Natural killer cell (primary cell): ENCODE measurements at regions not wholly inside any gene's neighbourhood (a gene's known extent, or its start where the extent isn't known, plus 50 kb on each side); places are given as distances from the start of the nearest gene placed in this dataset.
A peak's percentile ranks its signal among the peaks of the same experiment; 100 is the strongest.
"Not testable (repeated sequence)": the region's sequence is repeated elsewhere in the genome, so short reads cannot be mapped to it uniquely, and the experiment has no call there.

ENCODE experiments used
- ATAC-seq, 3 donors: fragments of 150-1000 bp in 2 of 3; fragments of 200-7000 bp in 1 of 3; cut with Tn5 transposase; 1 replicate in 1 of 3; 2 replicates in 2 of 3; pipeline ENCODE4 v1.10.0; 2021; ENCODE audit warnings: mild to moderate bottlenecking in 2 of 3, moderate library complexity in 2 of 3
- DNase-seq, 2 donors: peaks; one replicate each; pipeline versions ENCODE4 v3.0.0 to v3.0.0-alpha.2; 2013 to 2021; ENCODE audit warnings: mixed read lengths in 1 of 2
- H3K27ac ChIP-seq: one replicate; pipeline ENCODE4 v1.5.1; 2013; ENCODE audit warnings: mild to moderate bottlenecking, low read length
- H3K27me3 ChIP-seq: one replicate; pipeline ENCODE4 v1.6.1; 2013; ENCODE audit warnings: low read length; ENCODE audit not compliant: control insufficient read depth, insufficient read depth
- H3K36me3 ChIP-seq: one replicate; pipeline ENCODE4 v1.6.1; 2013; ENCODE audit warnings: low read length; ENCODE audit not compliant: control insufficient read depth, insufficient read depth
- H3K4me1 ChIP-seq: one replicate; pipeline ENCODE4 v1.6.1; 2013; ENCODE audit warnings: low read length; ENCODE audit not compliant: control insufficient read depth, insufficient read depth
- H3K4me3 ChIP-seq: one replicate; pipeline ENCODE4 v1.5.1; 2013; ENCODE audit warnings: low read length
- H3K9me3 ChIP-seq: one replicate; pipeline ENCODE4 v1.6.1; 2013; ENCODE audit warnings: low read length; ENCODE audit not compliant: control insufficient read depth, insufficient read depth
- H3K27ac Mint-ChIP-seq, 2 donors: one replicate each; pipeline ENCODE4 v1.8.0; 2022; ENCODE audit warnings: mild to moderate bottlenecking in 2 of 2, mixed read lengths in 2 of 2, moderate library complexity in 1 of 2
- H3K27me3 Mint-ChIP-seq, 2 donors: one replicate each; pipeline ENCODE4 v1.8.0; 2022; ENCODE audit warnings: low read depth in 2 of 2, mixed read lengths in 2 of 2
- H3K36me3 Mint-ChIP-seq: one replicate; pipeline ENCODE4 v1.8.0; 2022; ENCODE audit warnings: mixed read lengths
- H3K4me1 Mint-ChIP-seq, 2 donors: one replicate each; pipeline ENCODE4 v1.8.0; 2022; ENCODE audit warnings: mixed read lengths in 2 of 2
- H3K4me3 Mint-ChIP-seq: one replicate; pipeline ENCODE4 v1.8.0; 2022; ENCODE audit warnings: mild to moderate bottlenecking, moderate library complexity, mixed read lengths
- H3K9me3 Mint-ChIP-seq, 2 donors: one replicate each; pipeline ENCODE4 v1.8.0; 2022; ENCODE audit warnings: mixed read lengths in 2 of 2
- WGBS: methylation state at CpG from one replicate; pipeline ENCODE4 v1.1.7; 2013; ENCODE audit warnings: missing lambda C conversion rate; ENCODE audit not compliant: insufficient coverage; 5-methylcytosine and 5-hydroxymethylcytosine counted together
- intact Hi-C: fragments of 100-400 bp; cut with micrococcal nuclease; formaldehyde crosslinking; loops from one replicate; pipeline ENCODE4 v1.14.2; 2022
- TF ChIP-seq, protein P1 (sequence below): fragments of 200-600 bp; IDR thresholded peaks from one replicate; pipeline ENCODE4 v1.8.0; 2022; ENCODE audit warnings: antibody characterized with exemption

GRCh38 chrX:63530654-63531053 is 179.5 kb upstream of the SPIN4 start:
- Mint-ChIP-seq H3K27me3 (no peaks in the 10 kb centered on the region), H3K36me3 (no peaks in the 10 kb centered on the region), H3K9me3 (peaks cover 2 to 6% of the 10 kb centered on the region in 2 donors), H3K4me1 (peaks cover 60 to 66% of the 10 kb centered on the region in 2 donors), H3K4me3 (no peak overlapping the region), H3K27ac (peak overlapping the region; percentile 63 to 72)
- Histone ChIP-seq H3K4me3 (no peak overlapping the region), H3K36me3 (no peaks in the 10 kb centered on the region), H3K4me1 (peaks cover 21% of the 10 kb centered on the region), H3K27ac (no peak overlapping the region), H3K9me3 (peaks cover 3% of the 10 kb centered on the region), H3K27me3 (no peaks in the 10 kb centered on the region)
- intact Hi-C loops = no loop called here
- TF ChIP-seq, protein P1, sequence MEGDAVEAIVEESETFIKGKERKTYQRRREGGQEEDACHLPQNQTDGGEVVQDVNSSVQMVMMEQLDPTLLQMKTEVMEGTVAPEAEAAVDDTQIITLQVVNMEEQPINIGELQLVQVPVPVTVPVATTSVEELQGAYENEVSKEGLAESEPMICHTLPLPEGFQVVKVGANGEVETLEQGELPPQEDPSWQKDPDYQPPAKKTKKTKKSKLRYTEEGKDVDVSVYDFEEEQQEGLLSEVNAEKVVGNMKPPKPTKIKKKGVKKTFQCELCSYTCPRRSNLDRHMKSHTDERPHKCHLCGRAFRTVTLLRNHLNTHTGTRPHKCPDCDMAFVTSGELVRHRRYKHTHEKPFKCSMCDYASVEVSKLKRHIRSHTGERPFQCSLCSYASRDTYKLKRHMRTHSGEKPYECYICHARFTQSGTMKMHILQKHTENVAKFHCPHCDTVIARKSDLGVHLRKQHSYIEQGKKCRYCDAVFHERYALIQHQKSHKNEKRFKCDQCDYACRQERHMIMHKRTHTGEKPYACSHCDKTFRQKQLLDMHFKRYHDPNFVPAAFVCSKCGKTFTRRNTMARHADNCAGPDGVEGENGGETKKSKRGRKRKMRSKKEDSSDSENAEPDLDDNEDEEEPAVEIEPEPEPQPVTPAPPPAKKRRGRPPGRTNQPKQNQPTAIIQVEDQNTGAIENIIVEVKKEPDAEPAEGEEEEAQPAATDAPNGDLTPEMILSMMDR = no peak
- no peak for ATAC-seq
- no peak for DNase-seq
- 100% methylated on average over 1 of the region's 1 CpG for WGBS

DNA sequence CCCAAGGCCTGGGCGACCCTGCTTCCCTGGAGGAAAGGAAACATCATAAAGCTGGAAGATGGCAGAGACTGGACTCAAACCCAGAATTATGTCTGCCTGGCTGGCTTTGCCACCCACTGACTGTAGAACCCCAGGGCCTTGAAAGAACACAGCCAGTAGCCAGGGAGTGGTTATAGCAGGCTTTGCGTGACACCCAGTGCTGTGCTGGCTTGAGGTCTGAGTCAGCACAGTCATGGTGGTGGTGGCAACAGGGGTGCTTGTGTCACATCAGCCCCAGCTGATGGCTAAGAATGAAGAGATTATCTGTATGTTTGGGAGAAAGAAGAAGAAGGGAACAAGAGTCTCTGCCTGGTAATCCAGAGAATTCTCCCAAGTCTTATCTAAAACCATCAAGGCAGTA is 178.8 kb upstream of the SPIN4 start:
- H3K4me1 ChIP-seq = peaks cover 21% of the 10 kb centered on the region
- Mint-ChIP-seq H3K9me3 (peaks cover 2 to 6% of the 10 kb centered on the region in 2 donors), H3K4me1 (peaks cover 58 to 64% of the 10 kb centered on the region in 2 donors), H3K36me3 (no peaks in the 10 kb centered on the region), H3K27me3 (no peaks in the 10 kb centered on the region), H3K27ac (peak overlapping the region; percentile 63 to 72), H3K4me3 (no peak overlapping the region)
- 94% methylated on average over 2 of the region's 2 CpGs for WGBS
- H3K27me3 ChIP-seq = no peaks in the 10 kb centered on the region
- peaks cover 3% of the 10 kb centered on the region for H3K9me3 ChIP-seq
- H3K36me3 ChIP-seq = no peaks in the 10 kb centered on the region
- H3K4me3 ChIP-seq = no peak overlapping the region
- intact Hi-C loops = loop anchor here (5.0 kb wide), 1 partner anchor 217 kb away; no protein-coding TSS in a partner anchor
- no peak overlapping the region for H3K27ac ChIP-seq
- ATAC-seq (peak in 2 of 3 donors; percentile 23 to 39), DNase-seq (no peak)
- TF ChIP-seq, protein P1 = no peak

GRCh38 chrX:63526863-63527262 is 175.7 kb upstream of the SPIN4 start:
- Mint-ChIP-seq H3K27ac (peak overlapping the region; percentile 74 to 86), H3K27me3 (no peaks in the 10 kb centered on the region), H3K9me3 (peaks cover 2 to 4% of the 10 kb centered on the region in 2 donors), H3K36me3 (no peaks in the 10 kb centered on the region), H3K4me1 (peaks cover 45 to 57% of the 10 kb centered on the region in 2 donors), H3K4me3 (peak overlapping the region; percentile 72)
- DNase-seq (peak in 1 of 2 donors; percentile 21), ATAC-seq (peak; percentile 54 to 74 (median 65))
- Histone ChIP-seq H3K27ac (peak overlapping the region; percentile 60), H3K4me3 (no peak overlapping the region), H3K9me3 (peaks cover 3% of the 10 kb centered on the region), H3K36me3 (no peaks in the 10 kb centered on the region), H3K4me1 (peaks cover 21% of the 10 kb centered on the region), H3K27me3 (no peaks in the 10 kb centered on the region)
- intact Hi-C loops = loop anchor here (5.0 kb wide), 1 partner anchor 220 kb away; no protein-coding TSS in a partner anchor
- WGBS = 38% methylated on average over 1 of the region's 1 CpG
- TF ChIP-seq, protein P1 = no peak

- WGBS = 39% methylated on average over 2 of the region's 3 CpGs
- TF ChIP-seq, protein P1 = no peak
- H3K27ac Mint-ChIP-seq = peak overlapping the region; percentile 74 to 86
- Histone ChIP-seq H3K4me1 (peaks cover 21% of the 10 kb centered on the region), H3K36me3 (no peaks in the 10 kb centered on the region), H3K4me3 (no peak overlapping the region), H3K9me3 (peaks cover 3% of the 10 kb centered on the region), H3K27ac (peak overlapping the region; percentile 60), H3K27me3 (no peaks in the 10 kb centered on the region)
- no peaks in the 10 kb centered on the region for H3K36me3 Mint-ChIP-seq
- no peaks in the 10 kb centered on the region for H3K27me3 Mint-ChIP-seq
- intact Hi-C loops = loop anchor here (5.0 kb wide), 1 partner anchor 222 kb away; no protein-coding TSS in a partner anchor
- H3K4me1 Mint-ChIP-seq = peaks cover 45 to 56% of the 10 kb centered on the region in 2 donors
- H3K4me3 Mint-ChIP-seq = peak overlapping the region; percentile 70
- peak; percentile 73 to 82 (median 77) for ATAC-seq
- peak in 1 of 2 donors; percentile 1 for DNase-seq
- H3K9me3 Mint-ChIP-seq = no peaks in the 10 kb centered on the region
Measured at GRCh38 chrX:63525491-63525890, 174.4 kb upstream of the SPIN4 start.

DNA sequence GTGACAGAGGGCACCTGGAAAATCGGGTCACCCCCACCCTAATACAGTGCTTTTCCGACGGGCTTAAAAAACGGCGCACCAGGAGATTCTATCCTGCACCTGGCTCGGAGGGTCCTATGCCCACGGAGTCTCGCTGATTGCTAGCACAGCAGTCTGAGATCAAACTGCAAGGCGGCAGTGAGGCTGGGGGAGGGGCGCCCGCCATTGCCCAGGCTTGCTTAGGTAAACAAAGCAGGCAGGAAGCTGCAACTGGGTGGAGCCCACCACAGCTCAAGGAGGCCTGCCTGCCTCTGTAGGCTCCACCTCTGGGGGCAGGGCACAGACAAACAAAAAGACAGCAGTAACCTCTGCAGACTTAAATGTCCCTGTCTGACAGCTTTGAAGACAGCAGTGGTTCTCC is 168.2 kb upstream of the SPIN4 start:
- ATAC-seq, H3K4me3 ChIP-seq, H3K36me3 Mint-ChIP-seq, H3K9me3 ChIP-seq, H3K36me3 ChIP-seq, intact Hi-C loops, DNase-seq, H3K4me1 ChIP-seq, H3K9me3 Mint-ChIP-seq, H3K27ac Mint-ChIP-seq, H3K27me3 Mint-ChIP-seq, H3K4me3 Mint-ChIP-seq, H3K27me3 ChIP-seq, H3K27ac ChIP-seq: not testable (repeated sequence)
- WGBS = 96% methylated on average over 4 of the region's 11 CpGs
- peaks cover 17 to 24% of the 10 kb centered on the region in 2 donors for H3K4me1 Mint-ChIP-seq
